MM.1S (cell line): ENCODE measurements at regions not wholly inside any gene's neighbourhood (a gene's known extent, or its start where the extent isn't known, plus 50 kb on each side); places are given as distances from the start of the nearest gene placed in this dataset.

ENCODE experiments used
- DNase-seq: peaks from one replicate; pipeline ENCODE4 v3.0.0-alpha.2; 2015
- H2AFZ ChIP-seq: fragments of 300-600 bp; sonication (generic); 2 replicates; pipeline ENCODE4 v1.6.0; 2016; ENCODE audit warnings: antibody characterized with exemption, low read length
- H3F3A ChIP-seq: fragments of 300-600 bp; sonication (generic); 2 replicates; pipeline ENCODE4 v1.6.1; 2016; ENCODE audit warnings: mild to moderate bottlenecking, antibody characterized with exemption, low read length, moderate library complexity, mixed read lengths; ENCODE audit not compliant: insufficient read depth
- H3K27ac ChIP-seq: fragments of 300-600 bp; sonication (generic); 2 replicates; pipeline ENCODE4 v1.5.1; 2016; ENCODE audit warnings: mild to moderate bottlenecking, low read length
- H3K27me3 ChIP-seq: fragments of 300-600 bp; sonication (generic); replicated peaks from 2 replicates; pipeline ENCODE4 v1.6.0; 2016; ENCODE audit warnings: low read length; ENCODE audit not compliant: insufficient read depth
- H3K36me3 ChIP-seq: fragments of 300-600 bp; sonication (generic); replicated peaks from 2 replicates; pipeline ENCODE4 v1.6.1; 2016; ENCODE audit warnings: mild to moderate bottlenecking, low read length, mixed read lengths; ENCODE audit not compliant: insufficient read depth
- H3K4me1 ChIP-seq: fragments of 300-600 bp; sonication (generic); 2 replicates; pipeline ENCODE4 v1.6.1; 2016; ENCODE audit warnings: low read length, mixed read lengths
- H3K4me2 ChIP-seq: fragments of 300-600 bp; sonication (generic); 2 replicates; pipeline ENCODE4 v1.6.0; 2016; ENCODE audit warnings: low read depth, low read length
- H3K4me3 ChIP-seq: fragments of 300-600 bp; sonication (generic); 2 replicates; pipeline ENCODE4 v1.5.1; 2016; ENCODE audit warnings: low read length, mixed read lengths
- H3K79me2 ChIP-seq: fragments of 300-600 bp; sonication (generic); 2 replicates; pipeline ENCODE4 v1.6.1; 2016; ENCODE audit warnings: mixed run types, low read length, mixed read lengths
- H3K9ac ChIP-seq: fragments of 300-600 bp; sonication (generic); 2 replicates; pipeline ENCODE4 v1.6.1; 2016; ENCODE audit warnings: low read length, mixed read lengths
- H3K9me2 ChIP-seq: fragments of 300-600 bp; sonication (generic); replicated peaks from 2 replicates; pipeline ENCODE4 v1.6.1; 2016; ENCODE audit warnings: mild to moderate bottlenecking, low read length, mixed read lengths; ENCODE audit not compliant: insufficient read depth
- H3K9me3 ChIP-seq: fragments of 300-600 bp; sonication (generic); replicated peaks from 2 replicates; pipeline ENCODE4 v1.6.1; 2016; ENCODE audit warnings: mild to moderate bottlenecking, low read length, mixed read lengths; ENCODE audit not compliant: insufficient read depth
- H4K20me1 ChIP-seq: fragments of 300-600 bp; sonication (generic); 2 replicates; pipeline ENCODE4 v1.6.1; 2016; ENCODE audit warnings: mild to moderate bottlenecking, low read length, moderate library complexity, mixed read lengths; ENCODE audit not compliant: insufficient read depth
- EZH2 ChIP-seq: fragments of 300-600 bp; sonication (generic); optimal IDR thresholded peaks from 2 replicates; pipeline ENCODE3; 2017; ENCODE audit warnings: low read depth, mild to moderate bottlenecking, antibody characterized with exemption, low read length, mixed read lengths
- EZH2phosphoT487 ChIP-seq: fragments of 300-600 bp; sonication (generic); IDR thresholded peaks from 2 replicates; pipeline ENCODE4 v1.6.1; 2018; ENCODE audit warnings: antibody characterized with exemption, low read length
- TF ChIP-seq, protein P1 (sequence below): fragments of 300-600 bp; sonication (generic); IDR thresholded peaks from 2 replicates; pipeline ENCODE4 v1.5.1; 2016; ENCODE audit warnings: antibody characterized with exemption, low read length, mixed read lengths

- DNase-seq, result no peak
- Histone ChIP-seq H3K4me1 (no peaks in the 10 kb centered on the region), H3K4me3 (no peak overlapping the region), H3K9me3 (no peaks in the 10 kb centered on the region), H3K4me2 (no peak overlapping the region), H3K9me2 (no peaks in the 10 kb centered on the region), H3K27ac (no peak overlapping the region), H3F3A (no peaks in the 10 kb centered on the region), H3K36me3 (no peaks in the 10 kb centered on the region), H4K20me1 (no peaks in the 10 kb centered on the region), H3K9ac (no peak overlapping the region), H3K79me2 (no peaks in the 10 kb centered on the region), H2AFZ (no peak overlapping the region), H3K27me3 (no peaks in the 10 kb centered on the region)
- TF ChIP-seq, protein P1, sequence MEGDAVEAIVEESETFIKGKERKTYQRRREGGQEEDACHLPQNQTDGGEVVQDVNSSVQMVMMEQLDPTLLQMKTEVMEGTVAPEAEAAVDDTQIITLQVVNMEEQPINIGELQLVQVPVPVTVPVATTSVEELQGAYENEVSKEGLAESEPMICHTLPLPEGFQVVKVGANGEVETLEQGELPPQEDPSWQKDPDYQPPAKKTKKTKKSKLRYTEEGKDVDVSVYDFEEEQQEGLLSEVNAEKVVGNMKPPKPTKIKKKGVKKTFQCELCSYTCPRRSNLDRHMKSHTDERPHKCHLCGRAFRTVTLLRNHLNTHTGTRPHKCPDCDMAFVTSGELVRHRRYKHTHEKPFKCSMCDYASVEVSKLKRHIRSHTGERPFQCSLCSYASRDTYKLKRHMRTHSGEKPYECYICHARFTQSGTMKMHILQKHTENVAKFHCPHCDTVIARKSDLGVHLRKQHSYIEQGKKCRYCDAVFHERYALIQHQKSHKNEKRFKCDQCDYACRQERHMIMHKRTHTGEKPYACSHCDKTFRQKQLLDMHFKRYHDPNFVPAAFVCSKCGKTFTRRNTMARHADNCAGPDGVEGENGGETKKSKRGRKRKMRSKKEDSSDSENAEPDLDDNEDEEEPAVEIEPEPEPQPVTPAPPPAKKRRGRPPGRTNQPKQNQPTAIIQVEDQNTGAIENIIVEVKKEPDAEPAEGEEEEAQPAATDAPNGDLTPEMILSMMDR, result no peak
- TF ChIP-seq EZH2phosphoT487, result no peak
- no peak for TF ChIP-seq EZH2
These were observed 140.7 kb upstream of the B3GAT1 start for GRCh38 chr11:134552749-134553148.

DNA sequence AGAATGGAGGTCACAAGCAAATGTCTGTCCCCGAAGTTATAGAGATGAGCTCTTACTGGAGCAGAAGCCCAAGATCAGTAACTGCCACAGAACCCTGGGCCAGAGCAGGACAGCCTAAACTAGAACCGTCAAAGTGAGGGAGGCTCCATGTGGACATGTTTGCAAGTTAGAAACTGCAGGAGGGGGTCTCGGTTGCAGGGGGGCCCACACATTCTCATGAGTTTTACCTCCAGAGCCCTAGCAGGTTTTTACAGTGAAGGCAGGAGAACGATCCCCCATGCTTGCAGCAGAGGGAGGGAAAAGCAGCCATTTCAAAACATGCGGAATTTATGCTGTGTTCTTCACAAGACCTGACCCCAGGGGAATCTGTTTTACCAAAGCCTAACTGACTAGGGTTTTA lies 133.5 kb upstream of the B3GAT1 start:
- Histone ChIP-seq H3K36me3 (no peaks in the 10 kb centered on the region), H2AFZ (no peak overlapping the region), H4K20me1 (no peaks in the 10 kb centered on the region), H3K4me2 (no peak overlapping the region), H3K27ac (no peak overlapping the region), H3K4me3 (no peak overlapping the region), H3K9me2 (no peaks in the 10 kb centered on the region), H3K9ac (no peak overlapping the region), H3K79me2 (no peaks in the 10 kb centered on the region), H3K9me3 (no peaks in the 10 kb centered on the region), H3F3A (no peaks in the 10 kb centered on the region), H3K27me3 (no peaks in the 10 kb centered on the region), H3K4me1 (no peaks in the 10 kb centered on the region)
- TF ChIP-seq EZH2phosphoT487 (no peak), EZH2 (no peak)
- TF ChIP-seq, protein P1, result no peak
- DNase-seq, result no peak

DNA sequence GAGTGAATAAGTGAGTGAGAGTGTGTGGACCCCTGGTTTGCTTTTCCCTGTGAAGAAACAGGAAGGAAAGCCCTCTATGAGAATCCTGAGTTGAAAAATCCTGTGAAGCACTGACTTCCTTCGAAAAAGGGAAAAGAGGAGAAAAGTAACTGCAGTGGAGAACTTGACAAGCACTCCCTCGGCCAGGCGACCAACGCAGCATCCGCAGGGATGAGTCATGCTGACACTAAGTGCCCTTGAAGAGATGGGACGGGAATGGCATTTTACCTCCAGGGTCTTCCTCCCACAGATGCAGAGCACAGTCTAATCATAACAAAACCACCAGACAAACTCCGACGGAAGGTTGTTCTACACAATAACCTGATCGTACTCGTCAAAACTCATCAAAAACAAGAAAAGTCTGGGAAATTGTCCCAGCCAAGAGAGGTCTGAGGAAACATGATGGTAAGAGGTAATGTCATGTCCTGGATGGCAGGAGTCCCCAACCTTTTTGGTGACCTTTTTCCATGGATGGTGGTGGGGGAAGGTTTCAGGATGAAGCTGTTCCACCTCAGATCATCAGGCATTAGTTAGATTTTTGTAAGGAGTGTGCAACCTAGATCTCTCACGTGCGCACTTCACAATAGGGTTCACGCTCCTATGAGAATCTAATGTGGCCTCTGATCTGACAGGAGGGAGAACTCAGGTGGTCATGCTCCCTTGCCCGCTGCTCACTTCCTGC lies 132.2 kb upstream of the B3GAT1 start:
- no peak overlapping the region for H2AFZ ChIP-seq

More for the DNA sequence above, 132.2 kb upstream of the B3GAT1 start:
- no peaks in the 10 kb centered on the region for H3K4me1 ChIP-seq
- H3K9me3 ChIP-seq, result no peaks in the 10 kb centered on the region
- H3K36me3 ChIP-seq, result no peaks in the 10 kb centered on the region
- no peaks in the 10 kb centered on the region for H3F3A ChIP-seq
- H4K20me1 ChIP-seq, result no peaks in the 10 kb centered on the region
- H3K4me3 ChIP-seq, result no peak overlapping the region
- TF ChIP-seq EZH2 (no peak), EZH2phosphoT487 (no peak)
- TF ChIP-seq, protein P1, result no peak
- no peak overlapping the region for H3K9ac ChIP-seq
- H3K4me2 ChIP-seq, result no peak overlapping the region
- DNase-seq, result no peak
- no peaks in the 10 kb centered on the region for H3K27me3 ChIP-seq
- H3K27ac ChIP-seq, result no peak overlapping the region
- no peaks in the 10 kb centered on the region for H3K79me2 ChIP-seq
- H3K9me2 ChIP-seq, result no peaks in the 10 kb centered on the region
